HuH-7.5 (cell line): ENCODE measurements at regions not wholly inside any gene's neighbourhood (a gene's known extent, or its start where the extent isn't known, plus 50 kb on each side); places are given as distances from the start of the nearest gene placed in this dataset.
"Not testable (repeated sequence)": the region's sequence is repeated elsewhere in the genome, so short reads cannot be mapped to it uniquely, and the experiment has no call there.

Source experiments
- DNase-seq: peaks from one replicate; pipeline ENCODE4 v3.0.0; 2011; ENCODE audit warnings: low spot score

DNA sequence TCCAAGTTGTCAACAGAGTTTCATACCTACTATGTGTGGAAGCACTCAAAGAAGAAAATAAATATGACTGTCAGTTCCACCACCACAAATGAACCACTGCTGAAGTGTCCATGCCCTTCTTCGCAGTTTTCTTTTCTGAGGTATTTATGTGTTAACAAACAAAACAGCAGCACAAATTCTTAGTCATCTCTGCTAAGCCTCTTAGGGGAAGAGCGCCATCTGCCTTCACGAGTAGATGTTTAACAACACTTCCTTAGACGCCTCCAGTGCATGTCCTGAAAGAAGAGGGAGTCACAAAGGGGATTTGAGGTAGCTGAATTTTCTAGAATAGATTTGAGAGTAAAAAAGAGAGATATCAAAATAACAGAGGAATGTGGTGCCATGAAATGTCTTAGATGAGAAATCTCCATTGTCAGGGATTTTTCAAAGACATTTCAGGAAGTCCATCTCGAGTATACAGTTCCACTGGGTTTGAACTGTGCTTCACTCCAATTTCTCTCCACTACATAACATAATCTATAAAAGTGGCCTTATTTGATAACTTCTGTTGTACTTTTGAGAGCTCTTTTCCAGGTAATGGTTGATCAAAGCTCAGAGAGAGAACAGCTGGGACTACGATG is 775.3 kb upstream of the POM121L12 start:
- no peak for DNase-seq

DNA sequence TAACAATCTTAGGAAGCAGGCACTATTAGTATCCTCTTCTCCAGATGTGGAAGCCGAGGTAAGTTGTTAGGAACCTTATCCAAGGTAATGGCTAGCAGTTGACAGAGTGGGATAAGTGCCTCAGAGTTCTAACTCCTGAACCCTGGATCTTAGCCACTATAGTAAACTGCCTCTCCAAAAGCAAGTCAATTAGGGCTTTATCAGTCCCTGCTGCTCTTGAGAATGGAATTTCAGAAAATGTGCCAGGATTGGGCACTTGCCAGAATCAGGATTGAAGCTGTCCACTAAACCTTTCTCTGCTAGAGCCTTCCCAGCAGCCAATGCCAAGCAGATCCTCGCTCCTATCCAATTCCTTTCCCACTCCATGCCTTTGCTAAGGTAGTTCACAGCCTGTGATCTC is 777.5 kb upstream of the POM121L12 start:
- no peak for DNase-seq

DNA sequence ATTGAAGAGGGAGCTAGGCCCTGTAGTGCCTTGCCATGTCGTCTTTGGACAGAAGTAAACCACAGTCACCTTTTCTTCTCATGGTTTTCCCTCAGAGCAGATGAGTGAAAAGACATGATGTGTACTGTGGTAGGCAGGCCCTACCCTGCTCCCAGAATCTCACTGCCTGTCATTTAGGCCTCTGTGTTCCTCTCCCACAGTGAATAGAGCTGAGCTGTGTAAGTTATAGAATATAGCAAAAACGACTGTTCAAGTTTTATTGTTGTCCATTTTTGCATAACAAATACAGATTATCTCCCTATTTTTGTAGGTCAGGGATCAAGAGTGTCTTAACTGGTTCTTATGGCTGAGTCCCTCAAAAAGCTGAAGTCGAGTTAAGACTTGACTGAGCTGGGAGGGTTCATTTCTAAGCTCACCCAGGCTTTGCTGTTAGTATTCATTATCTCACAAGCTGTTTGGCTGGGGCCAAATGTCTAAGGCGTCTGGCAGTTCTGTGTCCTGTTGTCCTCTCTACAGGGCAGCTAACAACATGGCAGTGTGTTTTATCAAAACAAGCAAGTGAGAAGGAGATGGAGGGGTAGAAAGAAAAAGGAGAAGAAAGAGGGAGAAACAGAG is 780.9 kb upstream of the POM121L12 start:
- DNase-seq: no peak

DNA sequence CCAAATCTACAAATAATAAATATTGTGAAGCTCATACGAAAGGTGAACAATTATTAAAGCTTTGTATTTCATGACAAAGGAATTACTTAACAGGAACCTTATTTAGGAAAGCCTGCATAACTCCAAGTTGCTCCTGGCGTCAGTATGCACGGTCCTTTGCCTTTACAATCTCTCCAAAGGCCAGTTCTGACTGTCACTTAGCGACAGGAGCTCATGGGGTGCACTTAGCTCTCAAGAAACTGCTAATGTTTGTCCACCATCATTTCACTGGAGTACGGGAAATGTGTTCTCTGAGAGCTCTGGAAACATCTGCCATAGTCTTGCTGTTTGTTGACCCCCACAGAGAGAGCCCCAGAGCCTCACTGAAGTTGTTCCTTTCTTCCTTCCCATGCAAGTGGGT is 781.5 kb upstream of the POM121L12 start:
- no peak for DNase-seq

DNA sequence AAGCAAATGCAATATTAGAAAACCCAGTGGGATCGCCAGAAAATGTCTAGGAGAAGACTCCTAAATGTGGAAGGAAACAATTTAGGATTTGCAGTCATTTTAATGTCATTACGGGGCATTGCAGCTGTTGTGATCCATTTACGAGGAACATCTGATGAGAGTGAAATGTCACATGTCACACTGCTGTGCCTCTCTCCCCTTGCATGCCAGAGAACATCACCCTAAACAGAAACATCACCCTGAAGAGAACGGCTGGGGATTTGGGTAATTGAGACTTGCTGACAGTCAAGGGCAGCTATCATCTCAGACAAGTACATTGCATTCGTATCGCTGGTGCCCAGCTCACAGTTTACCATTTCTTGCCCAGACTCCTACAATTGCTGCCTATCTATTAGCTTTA is 785.7 kb upstream of the POM121L12 start:
- DNase-seq: no peak

DNA sequence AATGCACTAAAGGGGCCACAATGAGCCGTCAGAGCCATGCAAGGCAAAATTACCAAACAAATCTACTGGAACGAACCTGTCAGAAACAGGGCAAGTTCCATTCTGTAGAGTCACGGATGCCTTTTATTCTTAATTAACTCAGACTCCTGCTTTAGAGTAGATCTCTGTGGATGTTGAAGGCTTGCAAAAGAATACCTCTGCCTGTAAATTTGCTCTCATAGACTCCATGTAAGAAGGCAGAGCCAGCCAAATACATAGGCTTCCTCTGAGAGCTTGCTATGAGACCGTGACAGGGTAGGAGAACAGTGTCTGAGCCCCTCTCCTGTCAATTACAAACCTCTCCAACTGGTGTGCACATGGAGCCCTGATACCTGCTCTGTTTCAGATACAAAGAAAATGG is 787.9 kb upstream of the POM121L12 start:
- no peak for DNase-seq

DNA sequence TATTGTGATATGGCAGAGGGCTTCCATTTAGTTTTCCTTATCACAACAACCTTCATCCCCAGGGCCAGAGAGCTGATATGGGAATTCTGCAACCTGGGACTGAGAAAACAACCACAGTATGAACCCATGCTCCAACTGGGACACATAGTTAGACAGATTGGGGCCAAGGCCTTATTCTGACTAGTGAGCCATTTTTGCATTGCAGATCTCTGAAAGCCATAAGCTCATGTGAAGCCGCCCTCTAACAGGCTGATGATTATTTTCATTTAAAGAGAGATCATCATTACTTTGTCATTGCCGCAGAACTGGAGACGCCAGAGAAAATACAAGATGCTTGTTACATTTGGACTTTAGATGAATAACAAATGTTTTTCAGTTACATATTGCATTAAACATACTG is 791.7 kb upstream of the POM121L12 start:
- no peak for DNase-seq

DNA sequence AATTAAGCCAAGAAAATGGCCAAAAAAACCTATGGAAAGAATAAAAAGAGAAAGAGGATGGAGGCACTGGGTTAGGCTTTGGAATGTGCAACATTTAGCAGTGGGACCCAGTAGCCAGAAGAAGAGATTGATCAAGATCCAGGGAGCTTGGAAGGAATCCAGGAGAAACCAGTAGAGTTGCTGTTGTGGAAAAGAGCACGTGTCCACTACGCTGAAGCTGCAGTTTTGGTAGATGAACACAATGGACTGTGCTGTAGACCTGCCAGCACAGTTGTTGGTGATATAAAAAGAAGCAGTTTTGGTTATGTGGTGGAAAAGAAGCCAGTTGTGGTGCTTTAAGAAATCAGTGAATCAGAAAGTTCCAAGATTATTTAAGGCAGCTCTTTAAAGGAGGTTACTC is 802.2 kb upstream of the POM121L12 start:
- no peak for DNase-seq

DNA sequence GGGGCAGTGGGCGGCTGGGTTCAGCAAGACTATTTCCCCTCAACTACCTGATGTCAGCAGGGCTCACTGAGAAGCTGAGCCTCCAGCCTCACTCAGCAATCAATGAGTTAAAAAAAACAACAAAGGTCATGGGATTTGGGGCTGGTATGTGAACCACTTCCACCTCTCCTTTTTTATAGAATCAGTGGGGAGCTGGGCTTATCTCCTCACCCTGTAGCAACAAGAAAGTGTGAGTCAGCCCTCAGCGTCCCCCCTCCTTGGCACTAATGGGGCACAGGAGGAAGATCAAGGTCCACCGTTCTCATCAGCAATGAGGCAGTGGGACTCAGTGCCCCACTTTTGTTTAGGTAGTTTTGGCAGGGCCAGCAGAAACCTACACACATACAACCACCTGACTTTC is 823.5 kb upstream of the POM121L12 start:
- no peak for DNase-seq

DNA sequence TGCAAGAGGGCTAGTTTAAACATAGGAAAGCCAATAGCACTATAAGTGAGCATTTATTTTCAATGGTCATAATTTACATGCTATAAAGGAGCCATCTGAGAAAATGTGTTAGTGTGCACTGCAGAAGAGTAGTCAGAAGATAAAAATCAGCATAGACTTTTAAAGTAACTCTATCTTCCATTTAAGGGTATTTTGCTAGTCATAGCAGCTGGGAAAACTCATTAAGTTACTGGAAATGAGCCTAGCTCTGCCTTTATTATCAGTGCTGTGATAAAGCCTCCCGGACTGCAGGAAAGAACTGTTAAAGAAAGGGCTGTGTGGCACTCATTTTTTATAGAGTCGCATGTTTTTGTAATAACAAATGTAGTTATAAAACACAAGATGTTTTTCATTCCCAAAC is 825.8 kb upstream of the POM121L12 start:
- no peak for DNase-seq

DNA sequence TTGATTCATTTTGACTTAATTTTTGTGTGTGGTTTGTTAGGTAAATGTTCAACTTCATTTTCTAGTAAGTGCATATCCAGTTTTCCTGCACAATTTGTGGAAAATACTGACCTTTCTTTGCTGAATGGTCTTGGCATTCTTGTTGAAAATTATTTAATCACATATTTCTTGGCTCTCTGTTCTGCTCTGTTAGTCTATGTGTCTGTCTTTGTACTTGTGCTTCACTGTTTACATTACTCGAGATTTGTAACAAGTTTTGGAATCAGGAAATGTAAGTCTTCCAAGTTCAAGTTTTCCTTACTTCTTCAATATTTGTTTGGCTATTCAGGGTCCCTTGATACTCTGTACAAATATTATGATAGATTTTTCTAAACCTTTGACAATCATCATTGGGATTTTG is 838.2 kb upstream of the POM121L12 start:
- no peak for DNase-seq

DNA sequence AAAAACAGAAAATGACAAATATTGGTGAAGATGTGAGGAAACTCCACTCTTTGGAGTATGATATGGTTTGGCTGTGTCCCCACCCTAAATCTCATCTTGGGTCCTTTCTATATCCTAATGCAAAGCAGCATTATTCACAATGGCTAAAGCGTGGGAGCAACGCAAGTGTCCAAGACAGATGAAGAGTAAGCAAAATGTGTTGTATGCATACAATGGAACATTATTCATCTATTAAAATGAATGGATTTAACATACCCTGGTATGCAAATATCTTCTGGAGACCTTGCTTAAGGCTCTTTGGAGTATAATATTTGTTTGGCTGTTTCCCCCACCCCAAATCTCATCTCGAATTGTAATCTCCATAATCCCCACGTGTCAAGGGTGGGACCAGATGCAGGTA is 839.8 kb upstream of the POM121L12 start:
- DNase-seq: no peak

DNA sequence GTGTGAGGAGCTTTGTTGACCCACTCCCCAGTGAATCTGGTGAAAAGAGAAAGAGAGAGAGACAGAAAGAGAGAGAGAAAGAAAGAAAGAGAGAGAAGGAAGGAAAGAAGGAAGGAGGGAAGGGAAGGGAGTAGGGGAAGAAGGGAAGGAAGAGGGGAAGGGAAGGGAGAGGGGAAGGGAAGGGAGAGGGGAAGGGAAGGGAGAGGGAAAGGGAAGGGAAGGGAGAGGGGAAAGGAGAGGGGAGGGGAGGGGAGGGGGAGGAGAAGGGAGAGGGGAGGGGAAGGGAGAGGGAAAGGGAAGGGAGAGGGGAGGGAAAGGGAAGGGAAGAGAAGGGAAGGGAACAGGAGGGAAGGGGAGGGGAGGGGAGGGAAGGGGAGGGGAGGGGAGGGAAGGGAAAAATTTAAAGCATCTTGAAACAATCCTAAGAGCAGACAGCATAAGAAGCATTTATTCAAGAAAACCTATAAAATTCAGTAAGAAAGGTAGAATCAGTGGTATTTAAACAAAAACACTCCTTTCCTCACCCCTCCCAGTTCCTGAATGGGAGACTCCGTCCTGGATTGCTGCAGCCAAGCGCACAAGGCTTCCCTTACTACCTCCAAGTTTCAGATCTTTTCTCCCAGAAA is 846.2 kb upstream of the POM121L12 start:
- no peak for DNase-seq

DNA sequence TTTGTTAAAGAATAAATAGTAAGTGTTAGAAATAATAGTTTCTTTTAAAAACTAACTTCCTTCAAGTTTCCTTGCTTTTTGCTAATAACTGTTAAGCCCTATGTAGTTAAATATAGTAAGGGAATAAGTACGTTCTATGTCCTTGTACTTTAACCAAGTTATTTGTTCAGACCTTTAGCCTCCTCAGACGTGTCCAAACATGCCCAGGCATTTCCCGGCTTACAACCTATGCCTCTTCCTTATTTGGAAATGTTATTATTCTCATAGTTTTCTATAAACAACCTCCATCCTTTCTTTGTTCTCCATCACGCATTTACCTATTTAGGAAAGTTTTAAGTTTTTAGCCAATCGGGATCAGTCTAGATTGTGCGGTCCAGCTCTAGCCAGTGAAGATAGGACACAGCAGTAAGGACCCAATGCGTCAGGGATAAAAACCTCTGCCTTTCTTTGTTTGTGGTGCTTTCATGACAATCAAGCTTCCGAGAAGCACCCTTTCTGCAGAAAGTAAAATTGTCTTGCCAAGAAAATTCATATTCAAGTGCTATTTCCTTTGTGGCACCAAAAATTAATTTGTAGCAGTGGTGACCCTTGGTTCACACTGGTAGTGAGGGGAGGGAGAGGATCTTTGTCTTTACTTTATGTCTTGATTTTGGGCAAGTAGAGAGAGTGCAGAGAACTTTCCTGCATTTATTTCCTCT is 851.3 kb upstream of the POM121L12 start:
- DNase-seq: no peak

DNA sequence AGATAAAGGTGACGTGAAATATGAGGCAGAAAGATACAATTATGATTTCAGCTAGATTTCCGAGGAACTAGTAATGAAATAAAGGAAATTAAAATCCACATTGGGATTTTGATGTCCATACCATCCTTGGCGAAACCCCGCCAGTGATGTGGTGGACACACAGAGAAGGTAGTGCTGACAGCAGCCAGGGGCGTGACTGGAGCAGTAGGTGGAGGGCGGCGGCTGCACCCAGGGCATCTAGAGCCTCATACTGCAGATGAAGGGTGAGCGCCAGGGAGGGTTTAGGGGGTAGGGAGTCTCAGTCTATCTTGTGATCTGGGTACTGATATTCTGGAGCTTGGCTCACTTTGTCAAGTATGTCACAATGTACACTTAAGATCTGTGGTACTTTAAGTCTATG is 855.5 kb upstream of the POM121L12 start:
- no peak for DNase-seq

DNA sequence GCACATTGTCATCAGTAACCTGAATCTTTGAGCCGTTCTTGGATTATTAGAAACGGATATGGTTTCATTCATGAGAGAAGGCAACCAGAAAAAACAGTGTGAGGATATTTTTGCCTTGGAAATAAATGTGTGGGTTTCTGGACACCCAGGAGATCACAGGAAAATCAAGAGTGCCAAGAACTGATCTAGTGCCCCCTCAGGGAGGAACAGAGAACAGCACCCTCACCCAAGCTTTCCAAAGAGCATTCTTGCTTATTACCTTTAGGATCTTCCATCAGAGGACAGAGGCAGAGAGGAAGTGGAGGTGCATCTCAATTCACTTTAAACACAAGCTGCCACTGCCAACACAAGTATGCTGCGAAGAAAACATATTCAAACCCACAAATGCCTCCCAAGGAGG is 851.5 kb upstream of the COBL start:
- no peak for DNase-seq

DNA sequence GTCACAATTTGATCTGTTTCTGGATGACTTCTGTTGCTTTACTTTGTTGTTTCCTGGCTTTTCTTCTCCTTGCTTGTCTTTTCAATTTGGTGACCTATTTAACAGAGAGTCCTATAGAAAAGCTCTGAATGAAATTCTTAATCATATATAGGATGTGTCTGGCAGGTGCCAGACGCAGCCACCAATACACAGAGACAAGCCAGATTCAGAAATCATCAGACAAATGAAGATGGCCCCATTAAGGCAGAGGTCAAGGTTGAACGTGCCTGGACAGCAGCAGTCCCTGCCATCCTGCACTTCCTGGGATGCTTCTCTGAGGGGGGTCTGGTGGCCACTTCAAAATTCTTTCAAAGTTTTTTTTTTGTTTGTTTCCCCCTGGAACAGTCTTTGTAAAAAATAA is 846.7 kb upstream of the COBL start:
- DNase-seq: no peak

DNA sequence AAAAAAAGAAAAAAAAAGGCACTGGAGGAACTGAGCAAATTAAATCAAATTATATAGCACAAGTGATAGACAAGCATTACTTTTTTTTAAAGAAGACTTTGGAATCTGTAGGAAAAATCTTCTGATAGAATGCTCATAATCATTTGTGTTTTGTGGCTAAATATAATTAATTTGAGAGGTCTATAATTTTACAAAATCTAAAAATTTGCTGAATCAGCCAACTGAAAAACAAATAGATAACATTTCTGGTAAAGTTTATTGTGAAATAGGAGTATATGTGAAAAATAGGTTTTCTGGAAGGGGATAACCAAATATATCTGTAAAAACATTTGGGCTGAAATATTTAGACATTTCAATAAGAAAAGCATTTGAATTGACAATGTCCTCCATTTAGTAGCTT is 844.9 kb upstream of the COBL start:
- DNase-seq: no peak

DNA sequence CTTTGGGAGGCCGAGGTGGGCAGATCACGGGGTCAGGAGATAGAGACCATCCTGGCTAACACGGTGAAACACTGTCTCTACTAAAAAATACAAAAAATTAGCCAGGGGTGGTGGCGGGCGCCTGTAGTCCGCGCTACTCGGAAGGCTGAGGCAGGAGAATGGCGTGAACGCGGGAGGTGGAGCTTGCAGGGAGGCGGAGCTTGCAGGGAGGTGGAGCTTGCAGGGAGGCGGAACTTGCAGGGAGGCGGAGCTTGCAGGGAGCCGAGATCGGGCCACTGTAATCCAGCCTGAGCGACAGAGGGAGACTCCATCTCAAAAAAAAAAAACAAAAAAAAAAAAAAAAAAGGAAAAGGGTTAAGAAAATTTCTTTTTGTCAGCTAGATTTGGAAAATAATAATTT is 842.8 kb upstream of the COBL start:
- DNase-seq: not testable (repeated sequence)

DNA sequence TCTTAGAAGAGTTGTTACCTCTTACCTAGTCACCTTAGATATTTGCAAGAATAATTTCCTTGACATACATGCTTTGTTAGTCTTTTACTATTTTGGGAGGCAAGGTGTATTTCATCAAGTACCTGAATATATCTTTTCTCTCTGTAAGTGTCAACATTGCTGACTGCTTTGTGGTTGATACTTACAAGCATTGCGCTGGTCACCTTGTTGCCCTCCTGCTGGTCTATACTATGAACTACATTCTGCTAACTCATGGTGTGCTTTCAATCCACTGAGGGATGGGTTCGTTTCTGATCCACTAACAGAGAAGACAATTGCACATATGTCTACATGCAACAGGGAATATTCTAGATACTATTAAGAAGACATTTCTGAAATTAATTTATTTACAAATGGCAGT is 837.8 kb upstream of the COBL start:
- no peak for DNase-seq

DNA sequence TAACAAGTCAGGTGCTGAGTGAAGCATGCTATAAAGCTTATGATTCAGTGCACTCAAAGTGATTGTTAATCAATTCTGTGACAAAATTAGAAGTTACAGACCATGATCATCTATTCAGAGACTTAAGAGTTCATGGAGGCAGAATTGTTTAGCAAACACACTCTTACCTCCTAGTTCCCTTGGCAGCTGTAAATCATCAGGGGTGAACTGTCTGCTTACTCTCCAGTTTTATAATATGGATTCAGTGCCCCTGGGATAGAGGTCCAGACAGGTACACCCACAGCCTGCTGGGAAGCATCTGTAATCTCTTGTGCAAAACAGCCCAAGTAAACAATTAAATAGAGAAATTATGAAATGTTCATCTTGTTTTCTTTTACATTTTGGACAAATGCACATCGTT is 835.0 kb upstream of the COBL start:
- DNase-seq: no peak

DNA sequence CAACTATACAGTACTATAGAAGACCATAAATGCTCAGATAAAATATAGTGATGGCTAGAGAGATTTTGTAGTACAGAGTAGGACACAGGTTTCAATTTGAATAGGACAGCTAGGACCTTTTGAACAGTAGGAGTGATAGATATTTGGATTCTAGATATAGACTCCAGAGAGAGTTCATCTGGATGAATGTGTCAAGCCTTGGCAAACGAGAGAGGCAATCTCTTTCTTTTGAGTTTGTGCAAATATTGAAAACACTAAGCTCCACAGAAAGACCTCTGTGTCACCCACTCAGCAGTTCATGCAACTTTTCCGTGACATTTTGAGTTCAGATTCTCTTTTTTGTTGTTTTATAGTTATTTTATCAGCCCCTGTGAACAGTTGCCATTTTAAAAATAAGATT is 834.3 kb upstream of the COBL start:
- no peak for DNase-seq

DNA sequence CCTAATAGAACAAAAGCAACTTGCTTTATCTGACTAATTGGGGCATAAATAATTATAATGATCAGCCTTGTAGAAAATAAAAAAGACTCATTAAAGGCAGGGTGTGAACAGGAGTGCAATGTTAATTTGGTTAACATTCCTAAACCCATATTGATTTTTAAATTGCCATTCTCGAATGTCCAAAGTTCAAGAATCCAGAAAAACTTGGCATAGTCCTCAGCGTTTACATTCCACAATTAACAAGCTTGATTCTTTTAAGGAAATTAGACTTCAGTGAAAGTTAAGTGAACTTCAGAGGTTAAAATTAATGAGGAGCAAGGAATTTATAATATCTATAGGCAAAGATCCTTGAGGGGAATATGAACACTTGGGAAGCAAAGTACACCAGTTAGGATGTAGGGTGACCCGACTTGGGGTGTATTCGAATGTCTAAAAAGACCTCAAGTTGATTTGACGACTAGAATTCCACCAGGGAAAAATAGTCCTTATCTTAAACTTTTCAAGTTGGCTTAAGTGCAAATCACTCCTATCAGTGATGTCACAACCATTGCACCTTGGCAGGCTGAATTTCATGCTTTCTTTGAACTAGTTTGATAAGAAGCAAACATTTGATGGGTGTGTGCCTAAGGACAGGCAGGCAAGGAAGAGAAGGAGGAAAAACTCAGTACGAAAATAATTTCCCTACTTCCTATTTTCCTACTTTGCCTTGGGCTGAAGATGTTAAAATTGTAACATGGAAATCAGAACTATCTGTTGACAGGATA is 830.4 kb upstream of the COBL start:
- no peak for DNase-seq
